ENCODE measurements at regions not wholly inside any gene's neighbourhood (a gene's known extent, or its start where the extent isn't known, plus 50 kb on each side); places are given as distances from the start of the nearest gene placed in this dataset.

- TF ChIP-seq CTCF (IDR thresholded peaks at IDR 0.05; ENCODE audit: insufficient read depth, low read length, poor library complexity, severe bottlenecking), result no peak
- no peak for TF ChIP-seq EZH2phosphoT487 (conservative IDR thresholded peaks at IDR 0.05; ENCODE audit: low read length)
These were observed 206.9 kb downstream of the ASB1 start for GRCh38 chr2:238633426-238634328.
